Right lobe of liver (tissue), 4 donors: ENCODE measurements at regions not wholly inside any gene's neighbourhood (a gene's known extent, or its start where the extent isn't known, plus 50 kb on each side); places are given as distances from the start of the nearest gene placed in this dataset.

Experiments
- CTCF ChIP-seq, 4 donors: fragments of 200-600 bp in 3 of 4; fragments of 450-650 bp in 1 of 4; IDR thresholded peaks; one replicate each; pipeline versions ENCODE4 v1.5.1 to v1.8.0; 2016 to 2022; ENCODE audit warnings: antibody characterized with exemption in 4 of 4, mild to moderate bottlenecking in 2 of 4
- POLR2A ChIP-seq: fragments of 450-650 bp; IDR thresholded peaks from one replicate; pipeline ENCODE4 v1.6.1; 2017; ENCODE audit warnings: antibody characterized with exemption, mild to moderate bottlenecking
- donor health status: DM: no; HTN: no; CAD: no.
- donor health status: DM: no; HTN: no; CAD: no.
- donor health status: DM: no; HTN: yes; CAD: no.

- TF ChIP-seq CTCF (IDR thresholded peaks at IDR 0.05) (no peak), POLR2A (no peak)
Observed at GRCh38 chr1:72846476-72847278, 564.3 kb upstream of the NEGR1 start.
